ENCODE measurements at regions not wholly inside any gene's neighbourhood (a gene's known extent, or its start where the extent isn't known, plus 50 kb on each side); places are given as distances from the start of the nearest gene placed in this dataset.

GRCh38 chr15:95106801-95107200, 875.4 kb downstream of the MCTP2 start:
- Histone ChIP-seq H3K4me3 (ENCODE audit: low read depth in 1 of 2, low read length in 2 of 2) (no peak overlapping the region), H3K9ac (ENCODE audit: low read depth, low read length) (no peak overlapping the region), H3K27ac (ENCODE audit: low read length) (no peak overlapping the region), H3K79me2 (ENCODE audit: insufficient read depth, low read length) (no peaks in the 10 kb centered on the region), H3K27me3 (ENCODE audit: insufficient read depth, low read length, poor library complexity) (no peaks in the 10 kb centered on the region), H3K4me2 (ENCODE audit: insufficient read depth, low read length) (no peak overlapping the region), H4K20me1 (ENCODE audit: insufficient read depth, low read length) (no peaks in the 10 kb centered on the region), H2AFZ (ENCODE audit: low read depth, low read length) (no peak overlapping the region), H3K36me3 (ENCODE audit: insufficient read depth, low read length) (no peaks in the 10 kb centered on the region), H3K9me3 (ENCODE audit: insufficient read depth, low read length, severe bottlenecking) (no peaks in the 10 kb centered on the region), H3K4me1 (ENCODE audit: insufficient read depth, low read length) (no peaks in the 10 kb centered on the region)
- ATAC-seq (ENCODE audit: insufficient read depth, low read depth) (no peak), DNase-seq (no peak)
- no peak for TF ChIP-seq CTCF (IDR thresholded peaks at IDR 0.05; ENCODE audit: borderline replicate concordance, extremely low read depth, low read length, poor library complexity, severe bottlenecking)
- no peak for TF ChIP-seq EZH2 (IDR thresholded peaks at IDR 0.05; ENCODE audit: borderline replicate concordance, low read depth, low read length, severe bottlenecking)

GRCh38 chr15:95108673-95109072, 877.3 kb downstream of the MCTP2 start:
- Histone ChIP-seq H4K20me1 (ENCODE audit: insufficient read depth, low read length) (no peaks in the 10 kb centered on the region), H3K4me1 (ENCODE audit: insufficient read depth, low read length) (no peaks in the 10 kb centered on the region), H3K79me2 (ENCODE audit: insufficient read depth, low read length) (no peaks in the 10 kb centered on the region), H3K9ac (ENCODE audit: low read depth, low read length) (no peak overlapping the region), H3K27ac (ENCODE audit: low read length) (no peak overlapping the region), H3K27me3 (ENCODE audit: insufficient read depth, low read length, poor library complexity) (no peaks in the 10 kb centered on the region), H2AFZ (ENCODE audit: low read depth, low read length) (no peak overlapping the region), H3K36me3 (ENCODE audit: insufficient read depth, low read length) (no peaks in the 10 kb centered on the region), H3K4me3 (ENCODE audit: low read depth in 1 of 2, low read length in 2 of 2) (no peak overlapping the region), H3K4me2 (ENCODE audit: insufficient read depth, low read length) (no peak overlapping the region), H3K9me3 (ENCODE audit: insufficient read depth, low read length, severe bottlenecking) (no peaks in the 10 kb centered on the region)
- ATAC-seq (ENCODE audit: insufficient read depth, low read depth) (no peak), DNase-seq (no peak)
- TF ChIP-seq EZH2 (IDR thresholded peaks at IDR 0.05; ENCODE audit: borderline replicate concordance, low read depth, low read length, severe bottlenecking): no peak
- no peak for TF ChIP-seq CTCF (IDR thresholded peaks at IDR 0.05; ENCODE audit: borderline replicate concordance, extremely low read depth, low read length, poor library complexity, severe bottlenecking)

GRCh38 chr15:95111969-95112368, 880.6 kb downstream of the MCTP2 start:
- Histone ChIP-seq H3K79me2 (ENCODE audit: insufficient read depth, low read length) (no peaks in the 10 kb centered on the region), H3K27ac (ENCODE audit: low read length) (no peak overlapping the region), H4K20me1 (ENCODE audit: insufficient read depth, low read length) (no peaks in the 10 kb centered on the region), H3K9me3 (ENCODE audit: insufficient read depth, low read length, severe bottlenecking) (no peaks in the 10 kb centered on the region), H3K4me3 (ENCODE audit: low read depth in 1 of 2, low read length in 2 of 2) (no peak overlapping the region), H3K4me1 (ENCODE audit: insufficient read depth, low read length) (no peaks in the 10 kb centered on the region), H2AFZ (ENCODE audit: low read depth, low read length) (no peak overlapping the region), H3K27me3 (ENCODE audit: insufficient read depth, low read length, poor library complexity) (no peaks in the 10 kb centered on the region), H3K4me2 (ENCODE audit: insufficient read depth, low read length) (no peak overlapping the region), H3K36me3 (ENCODE audit: insufficient read depth, low read length) (no peaks in the 10 kb centered on the region), H3K9ac (ENCODE audit: low read depth, low read length) (no peak overlapping the region)
- ATAC-seq (ENCODE audit: insufficient read depth, low read depth): no peak
- DNase-seq: no peak
- TF ChIP-seq EZH2 (IDR thresholded peaks at IDR 0.05; ENCODE audit: borderline replicate concordance, low read depth, low read length, severe bottlenecking) (no peak), CTCF (IDR thresholded peaks at IDR 0.05; ENCODE audit: borderline replicate concordance, extremely low read depth, low read length, poor library complexity, severe bottlenecking) (no peak)

GRCh38 chr15:95113041-95113440, 881.7 kb downstream of the MCTP2 start:
- no peak overlapping the region for H3K27ac ChIP-seq (ENCODE audit: low read length)
- no peaks in the 10 kb centered on the region for H4K20me1 ChIP-seq (ENCODE audit: insufficient read depth, low read length)
- no peaks in the 10 kb centered on the region for H3K27me3 ChIP-seq (ENCODE audit: insufficient read depth, low read length, poor library complexity)
- no peaks in the 10 kb centered on the region for H3K36me3 ChIP-seq (ENCODE audit: insufficient read depth, low read length)
- no peak for DNase-seq
- H3K9me3 ChIP-seq (ENCODE audit: insufficient read depth, low read length, severe bottlenecking): no peaks in the 10 kb centered on the region
- H3K9ac ChIP-seq (ENCODE audit: low read depth, low read length): no peak overlapping the region
- no peak overlapping the region for H3K4me3 ChIP-seq (ENCODE audit: low read depth in 1 of 2, low read length in 2 of 2)
- no peak overlapping the region for H3K4me2 ChIP-seq (ENCODE audit: insufficient read depth, low read length)
- H3K4me1 ChIP-seq (ENCODE audit: insufficient read depth, low read length): no peaks in the 10 kb centered on the region
- no peak for ATAC-seq (ENCODE audit: insufficient read depth, low read depth)
- H2AFZ ChIP-seq (ENCODE audit: low read depth, low read length): no peak overlapping the region
- TF ChIP-seq EZH2 (IDR thresholded peaks at IDR 0.05; ENCODE audit: borderline replicate concordance, low read depth, low read length, severe bottlenecking) (no peak), CTCF (IDR thresholded peaks at IDR 0.05; ENCODE audit: borderline replicate concordance, extremely low read depth, low read length, poor library complexity, severe bottlenecking) (no peak)
- H3K79me2 ChIP-seq (ENCODE audit: insufficient read depth, low read length): no peaks in the 10 kb centered on the region
